Sigmoid colon (tissue), 4 donors: ENCODE measurements at regions not wholly inside any gene's neighbourhood (a gene's known extent, or its start where the extent isn't known, plus 50 kb on each side); places are given as distances from the start of the nearest gene placed in this dataset.

Experiments used
- EP300 ChIP-seq, 4 donors: sonication (generic); formaldehyde crosslinking; IDR thresholded peaks; one replicate each; pipeline ENCODE4 v1.6.1; 2017; ENCODE audit warnings: antibody characterized with exemption in 4 of 4
- POLR2AphosphoS5 ChIP-seq, 4 donors: sonication (generic); formaldehyde crosslinking; IDR thresholded peaks; one replicate each; pipeline ENCODE4 v1.6.1; 2017; ENCODE audit warnings: antibody characterized with exemption in 4 of 4
- TF ChIP-seq, protein P1 (sequence below), 4 experiments: fragments of 450-650 bp in 3 of 4; fragments of 200-600 bp in 1 of 4; IDR thresholded peaks; one replicate each; pipeline ENCODE4 v1.5.1; 2016 to 2019; ENCODE audit warnings: antibody characterized with exemption in 4 of 4, mild to moderate bottlenecking in 3 of 4, moderate library complexity in 2 of 4

GRCh38 chr13:34343413-34343940, 525.5 kb downstream of the RFC3 start:
- TF ChIP-seq POLR2AphosphoS5 (IDR thresholded peaks at IDR 0.05) (no peak), EP300 (IDR thresholded peaks at IDR 0.05) (no peak)
- TF ChIP-seq, protein P1, sequence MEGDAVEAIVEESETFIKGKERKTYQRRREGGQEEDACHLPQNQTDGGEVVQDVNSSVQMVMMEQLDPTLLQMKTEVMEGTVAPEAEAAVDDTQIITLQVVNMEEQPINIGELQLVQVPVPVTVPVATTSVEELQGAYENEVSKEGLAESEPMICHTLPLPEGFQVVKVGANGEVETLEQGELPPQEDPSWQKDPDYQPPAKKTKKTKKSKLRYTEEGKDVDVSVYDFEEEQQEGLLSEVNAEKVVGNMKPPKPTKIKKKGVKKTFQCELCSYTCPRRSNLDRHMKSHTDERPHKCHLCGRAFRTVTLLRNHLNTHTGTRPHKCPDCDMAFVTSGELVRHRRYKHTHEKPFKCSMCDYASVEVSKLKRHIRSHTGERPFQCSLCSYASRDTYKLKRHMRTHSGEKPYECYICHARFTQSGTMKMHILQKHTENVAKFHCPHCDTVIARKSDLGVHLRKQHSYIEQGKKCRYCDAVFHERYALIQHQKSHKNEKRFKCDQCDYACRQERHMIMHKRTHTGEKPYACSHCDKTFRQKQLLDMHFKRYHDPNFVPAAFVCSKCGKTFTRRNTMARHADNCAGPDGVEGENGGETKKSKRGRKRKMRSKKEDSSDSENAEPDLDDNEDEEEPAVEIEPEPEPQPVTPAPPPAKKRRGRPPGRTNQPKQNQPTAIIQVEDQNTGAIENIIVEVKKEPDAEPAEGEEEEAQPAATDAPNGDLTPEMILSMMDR (IDR thresholded peaks at IDR 0.05) = no peak
